Testis (tissue), 2 donors: ENCODE measurements at regions not wholly inside any gene's neighbourhood (a gene's known extent, or its start where the extent isn't known, plus 50 kb on each side); places are given as distances from the start of the nearest gene placed in this dataset.

Source experiments
- DNase-seq: peaks from one replicate; pipeline ENCODE4 v3.0.0-alpha.2; 2019
- H3K27ac ChIP-seq, 2 donors: fragments of 200-600 bp; sonication (generic); one replicate each; pipeline ENCODE4 v1.5.1; 2019
- H3K27me3 ChIP-seq: fragments of 200-600 bp; sonication (generic); one replicate; pipeline ENCODE4 v1.5.1; 2019
- H3K36me3 ChIP-seq: fragments of 200-600 bp; sonication (generic); one replicate; pipeline ENCODE4 v1.5.1; 2017; ENCODE audit warnings: low read depth; ENCODE audit errors: missing control alignments
- H3K4me1 ChIP-seq: fragments of 200-600 bp; sonication (generic); one replicate; pipeline ENCODE4 v1.5.1; 2019
- H3K4me3 ChIP-seq, 2 donors: fragments of 200-600 bp; sonication (generic); one replicate each; pipeline ENCODE4 v1.5.1; 2017 to 2019
- H3K9me3 ChIP-seq: fragments of 200-600 bp; sonication (generic); one replicate; pipeline ENCODE4 v1.5.1; 2017
- CTCF ChIP-seq, 3 experiments: fragments of 450-650 bp in 2 of 3; fragments of 200-600 bp in 1 of 3; sonication (generic) in 1 of 3; IDR thresholded peaks; one replicate each; pipeline ENCODE4 v1.5.1; 2016 to 2019; ENCODE audit warnings: antibody characterized with exemption in 3 of 3, mild to moderate bottlenecking in 2 of 3, moderate library complexity in 1 of 3
- POLR2A ChIP-seq: fragments of 450-650 bp; IDR thresholded peaks from one replicate; pipeline ENCODE4 v1.6.1; 2017; ENCODE audit warnings: antibody characterized with exemption, mild to moderate bottlenecking, moderate library complexity
- WGBS, 2 donors: methylation state at CpG; one replicate each; pipeline ENCODE4 v1.1.5; 2018; 5-methylcytosine and 5-hydroxymethylcytosine counted together
- intact Hi-C: fragments of 100-400 bp; cut with DNase I; formaldehyde crosslinking; loops from one replicate; pipeline ENCODE4 v1.15.1; 2023; ENCODE audit warnings: low total_unique reads

- Histone ChIP-seq H3K27ac (no peak overlapping the region), H3K4me1 (no peaks in the 10 kb centered on the region), H3K27me3 (no peaks in the 10 kb centered on the region), H3K9me3 (no peaks in the 10 kb centered on the region), H3K36me3 (no peaks in the 10 kb centered on the region), H3K4me3 (no peak overlapping the region)
- TF ChIP-seq POLR2A, result no peak
- TF ChIP-seq CTCF (IDR thresholded peaks at IDR 0.05), result no peak
- no peak for DNase-seq
- WGBS, 2 donors, result 88 to 100% methylated on average over 2 of the region's 2 CpGs
- intact Hi-C loops, result no loop called here
Observed at GRCh38 chr3:156070028-156070427, 50.4 kb upstream of the KCNAB1 start.
